Central memory CD8-positive, alpha-beta T cell (primary cell): ENCODE measurements at regions not wholly inside any gene's neighbourhood (a gene's known extent, or its start where the extent isn't known, plus 50 kb on each side); places are given as distances from the start of the nearest gene placed in this dataset.

Experiments used
- ATAC-seq: fragments of 150-1000 bp; cut with Tn5 transposase; replicated peaks from 2 replicates; pipeline ENCODE4 v1.10.0; 2022; ENCODE audit warnings: mild to moderate bottlenecking, moderate FRiP score, moderate number of reproducible peaks; ENCODE audit not compliant: poor library complexity, severe bottlenecking; ENCODE audit errors: extremely low read depth
- DNase-seq, 2 donors: peaks; one replicate each; pipeline ENCODE4 v3.0.0; 2021; ENCODE audit warnings: low spot score in 2 of 2
- H3K27ac Mint-ChIP-seq: one replicate; pipeline ENCODE4 v1.8.0; 2022; ENCODE audit warnings: low read depth, mild to moderate bottlenecking, moderate library complexity, mixed read lengths
- H3K27me3 Mint-ChIP-seq: one replicate; pipeline ENCODE4 v1.8.0; 2022; ENCODE audit warnings: mixed read lengths
- H3K36me3 Mint-ChIP-seq: one replicate; pipeline ENCODE4 v1.8.0; 2022; ENCODE audit warnings: mild to moderate bottlenecking, moderate library complexity, mixed read lengths; ENCODE audit not compliant: insufficient read depth
- H3K4me1 Mint-ChIP-seq: one replicate; pipeline ENCODE4 v1.8.0; 2022; ENCODE audit warnings: mixed read lengths
- H3K4me3 Mint-ChIP-seq: one replicate; pipeline ENCODE4 v1.8.0; 2022; ENCODE audit warnings: mild to moderate bottlenecking, moderate library complexity, mixed read lengths
- H3K9me3 Mint-ChIP-seq: one replicate; pipeline ENCODE4 v1.8.0; 2022; ENCODE audit warnings: mixed read lengths

- Mint-ChIP-seq H3K36me3 (no peaks in the 10 kb centered on the region), H3K4me3 (no peak overlapping the region), H3K4me1 (peaks cover 6% of the 10 kb centered on the region), H3K27ac (no peak overlapping the region), H3K27me3 (peaks cover 25% of the 10 kb centered on the region), H3K9me3 (peaks cover 2% of the 10 kb centered on the region)
- DNase-seq (peak in 1 of 2 donors; percentile 48), ATAC-seq (peak; percentile 90)
These were observed 50.0 kb upstream of the SLC19A1 start for GRCh38 chr21:45592208-45592619.

DNA sequence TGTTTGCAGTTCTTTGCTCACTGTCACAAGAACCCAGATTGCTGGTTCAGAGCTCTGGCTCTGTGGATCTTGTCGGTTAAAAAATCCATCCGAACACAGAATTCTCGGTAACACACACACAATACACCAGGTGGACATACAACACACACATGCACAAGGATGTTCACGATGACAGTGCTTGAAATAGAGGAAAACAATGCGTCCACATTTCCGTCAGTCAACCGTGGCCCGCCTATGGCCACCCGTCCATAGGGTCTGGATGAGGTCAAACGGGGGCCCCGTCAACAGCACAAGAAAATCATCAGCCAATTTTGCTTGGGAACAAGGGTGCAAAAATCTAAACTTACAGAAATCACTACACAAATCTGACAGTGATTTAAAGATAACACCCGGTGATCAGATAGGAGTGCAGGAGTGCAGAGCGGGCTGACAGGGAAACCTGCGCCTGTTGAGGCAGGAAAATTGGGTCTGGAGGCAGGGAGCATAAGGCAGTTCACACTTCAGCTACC is 50.4 kb upstream of the SLC19A1 start:
- ATAC-seq (no peak), DNase-seq (no peak)
- Mint-ChIP-seq H3K27ac (no peak overlapping the region), H3K36me3 (no peaks in the 10 kb centered on the region), H3K4me1 (peaks cover 6% of the 10 kb centered on the region), H3K4me3 (no peak overlapping the region), H3K27me3 (peaks cover 23% of the 10 kb centered on the region), H3K9me3 (no peaks in the 10 kb centered on the region)

DNA sequence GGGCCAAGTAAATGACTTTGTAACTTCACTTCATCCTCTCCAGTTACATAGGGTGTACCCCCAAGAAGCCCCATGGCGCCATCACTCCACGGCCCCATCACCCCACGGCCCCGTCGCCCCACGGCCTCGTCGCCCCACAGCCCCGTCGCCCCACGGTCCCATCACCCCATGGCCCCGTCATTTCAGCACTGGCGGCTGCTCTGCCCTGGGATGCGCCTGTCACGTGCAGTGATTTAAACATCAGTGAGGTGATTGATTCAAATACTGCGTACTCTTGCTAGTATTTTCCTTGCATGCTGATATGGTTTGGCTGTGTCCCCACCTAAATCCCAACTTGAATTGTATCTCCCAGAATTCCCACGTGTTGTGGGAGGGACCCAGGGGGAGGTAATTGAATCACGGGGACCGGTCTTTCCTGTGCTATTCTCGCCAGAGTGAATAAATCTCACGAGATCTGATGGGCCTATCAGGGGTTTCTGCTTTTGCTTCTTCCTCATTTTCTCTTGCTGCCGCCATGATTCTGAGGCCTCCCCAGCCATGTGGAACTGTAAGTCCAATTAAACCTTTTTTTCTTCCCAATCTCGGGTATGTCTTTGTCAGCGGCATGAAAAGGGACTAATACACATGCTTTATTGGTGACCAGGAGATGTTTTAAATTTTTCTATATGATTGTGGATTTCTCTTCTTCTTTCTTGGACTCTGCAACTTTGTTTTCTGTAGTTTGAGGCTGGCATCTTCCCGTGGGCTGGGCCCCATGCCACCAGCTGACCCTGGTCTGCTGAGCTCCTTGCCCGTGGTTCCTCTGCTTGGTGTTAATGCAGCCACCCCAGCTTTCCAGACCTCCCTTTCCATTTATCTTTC is 50.1 kb upstream of the PCBP3 start:
- Mint-ChIP-seq H3K27ac (no peak overlapping the region), H3K27me3 (peaks cover 18% of the 10 kb centered on the region), H3K9me3 (no peaks in the 10 kb centered on the region), H3K36me3 (no peaks in the 10 kb centered on the region), H3K4me3 (no peak overlapping the region), H3K4me1 (peaks cover 6% of the 10 kb centered on the region)
- ATAC-seq (no peak), DNase-seq (no peak)
